22Rv1 (cell line): ENCODE measurements at regions not wholly inside any gene's neighbourhood (a gene's known extent, or its start where the extent isn't known, plus 50 kb on each side); places are given as distances from the start of the nearest gene placed in this dataset.

Experiments
- H3K27ac ChIP-seq: fragments of 450-650 bp; 2 replicates; pipeline ENCODE4 v1.5.1; 2017
- ZFX ChIP-seq: fragments of 450-650 bp; IDR thresholded peaks from 2 replicates; pipeline ENCODE4 v1.6.1; 2017; ENCODE audit warnings: antibody characterized with exemption, borderline replicate concordance
- TF ChIP-seq, protein P1 (sequence below): fragments of 450-650 bp; IDR thresholded peaks from 2 replicates; pipeline ENCODE4 v1.5.1; 2017; ENCODE audit warnings: mild to moderate bottlenecking

GRCh38 chr12:24387381-24387780 is 437.9 kb upstream of the SOX5 start:
- TF ChIP-seq ZFX: no peak
- TF ChIP-seq, protein P1, sequence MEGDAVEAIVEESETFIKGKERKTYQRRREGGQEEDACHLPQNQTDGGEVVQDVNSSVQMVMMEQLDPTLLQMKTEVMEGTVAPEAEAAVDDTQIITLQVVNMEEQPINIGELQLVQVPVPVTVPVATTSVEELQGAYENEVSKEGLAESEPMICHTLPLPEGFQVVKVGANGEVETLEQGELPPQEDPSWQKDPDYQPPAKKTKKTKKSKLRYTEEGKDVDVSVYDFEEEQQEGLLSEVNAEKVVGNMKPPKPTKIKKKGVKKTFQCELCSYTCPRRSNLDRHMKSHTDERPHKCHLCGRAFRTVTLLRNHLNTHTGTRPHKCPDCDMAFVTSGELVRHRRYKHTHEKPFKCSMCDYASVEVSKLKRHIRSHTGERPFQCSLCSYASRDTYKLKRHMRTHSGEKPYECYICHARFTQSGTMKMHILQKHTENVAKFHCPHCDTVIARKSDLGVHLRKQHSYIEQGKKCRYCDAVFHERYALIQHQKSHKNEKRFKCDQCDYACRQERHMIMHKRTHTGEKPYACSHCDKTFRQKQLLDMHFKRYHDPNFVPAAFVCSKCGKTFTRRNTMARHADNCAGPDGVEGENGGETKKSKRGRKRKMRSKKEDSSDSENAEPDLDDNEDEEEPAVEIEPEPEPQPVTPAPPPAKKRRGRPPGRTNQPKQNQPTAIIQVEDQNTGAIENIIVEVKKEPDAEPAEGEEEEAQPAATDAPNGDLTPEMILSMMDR: no peak
- H3K27ac ChIP-seq: no peak overlapping the region

DNA sequence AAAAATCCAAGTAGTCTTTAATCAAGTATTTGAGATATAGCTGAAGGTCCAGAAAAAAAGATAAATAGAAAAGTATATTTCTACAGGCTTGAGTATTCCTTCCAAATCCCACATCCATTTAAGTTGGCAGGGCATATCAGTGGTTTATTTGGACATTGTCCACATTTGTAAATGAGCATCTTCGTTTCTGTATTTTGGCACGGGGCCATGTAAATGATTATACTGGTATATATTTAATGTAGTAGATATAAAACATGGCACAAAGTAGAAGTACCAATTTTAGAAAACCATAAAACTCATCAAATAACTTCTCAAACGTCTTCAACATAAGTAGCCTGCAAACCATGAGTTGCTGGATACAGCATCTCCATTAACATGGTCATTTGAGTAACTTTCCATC is 437.4 kb upstream of the SOX5 start:
- H3K27ac ChIP-seq: no peak overlapping the region
- TF ChIP-seq, protein P1: no peak
- TF ChIP-seq ZFX: no peak

GRCh38 chr12:24381790-24382189 is 432.3 kb upstream of the SOX5 start:
- no peak overlapping the region for H3K27ac ChIP-seq
- no peak for TF ChIP-seq ZFX
- TF ChIP-seq, protein P1: no peak

DNA sequence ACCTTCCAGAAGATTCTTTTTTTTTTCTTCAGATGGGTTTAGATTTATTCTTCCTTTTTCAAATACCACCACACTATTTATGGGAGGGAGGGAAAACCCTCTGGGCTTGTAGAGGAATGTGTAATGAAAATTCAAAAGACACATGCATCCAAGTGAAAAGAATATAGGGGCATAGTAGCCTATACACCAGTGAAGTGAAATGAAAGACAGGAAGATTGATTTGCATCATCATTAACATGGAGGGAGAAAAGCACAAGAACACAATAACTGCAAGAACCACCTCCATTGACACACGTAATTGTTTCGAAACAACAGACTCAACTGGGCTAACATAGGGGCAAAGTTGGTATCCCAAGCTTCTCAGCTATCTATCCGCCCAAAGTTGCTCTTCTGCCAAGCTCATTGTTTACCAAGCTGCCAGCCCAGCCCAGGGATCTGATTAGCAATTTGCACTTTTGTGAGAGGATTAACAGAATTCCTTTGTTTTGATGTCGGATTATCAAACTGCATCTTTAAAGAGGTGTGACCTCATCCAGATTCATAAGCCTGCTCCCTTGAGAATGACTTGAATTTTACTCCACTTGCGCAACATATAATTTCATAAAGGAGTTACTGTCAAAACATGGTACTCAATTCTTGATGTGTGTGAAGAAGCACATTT is 430.5 kb upstream of the SOX5 start:
- TF ChIP-seq, protein P1: no peak
- no peak for TF ChIP-seq ZFX

DNA sequence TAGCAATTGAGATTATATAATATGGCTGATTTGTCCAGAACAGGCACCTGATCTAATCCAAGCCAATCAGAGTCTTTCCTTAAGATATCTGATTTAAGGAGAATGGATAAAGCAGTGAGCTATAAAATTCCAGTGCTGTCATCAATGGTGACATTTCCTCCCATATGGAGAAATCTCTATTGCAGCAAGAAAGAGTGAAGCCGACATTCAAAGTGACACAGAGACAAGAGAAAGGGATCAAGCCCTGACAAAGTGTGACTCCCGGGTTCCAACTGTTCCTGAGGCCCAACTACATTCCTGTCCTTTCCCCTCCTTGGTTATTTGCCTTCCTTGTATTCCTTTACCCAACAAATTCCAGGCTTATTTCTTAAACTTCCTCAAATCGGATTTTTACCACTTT is 430.0 kb upstream of the SOX5 start:
- TF ChIP-seq, protein P1: no peak
- TF ChIP-seq ZFX: no peak
- no peak overlapping the region for H3K27ac ChIP-seq

More for the DNA sequence above, 430.5 kb upstream of the SOX5 start:
- H3K27ac ChIP-seq: no peak overlapping the region

- no peak for TF ChIP-seq ZFX
- TF ChIP-seq, protein P1: no peak
- no peak overlapping the region for H3K27ac ChIP-seq
Measured at GRCh38 chr12:24378548-24379407, 429.3 kb upstream of the SOX5 start.

GRCh38 chr12:24374452-24374851 is 425.0 kb upstream of the SOX5 start:
- TF ChIP-seq ZFX: no peak
- TF ChIP-seq, protein P1: no peak
- no peak overlapping the region for H3K27ac ChIP-seq
